B cell (primary cell): ENCODE measurements at regions not wholly inside any gene's neighbourhood (a gene's known extent, or its start where the extent isn't known, plus 50 kb on each side); places are given as distances from the start of the nearest gene placed in this dataset.

Source experiments
- ATAC-seq: fragments of 200-7000 bp; cut with Tn5 transposase; one replicate; pipeline ENCODE4 v1.10.0; 2021; ENCODE audit warnings: low read depth, mild to moderate bottlenecking, moderate number of reproducible peaks, moderate library complexity
- CTCF ChIA-PET: fragments of 350-600 bp; sonication (Branson Sonifier 250); formaldehyde crosslinking; loops from one replicate; lab custom pipeline; 2021; ENCODE audit warnings: antibody characterized with exemption, inconsistent platforms; lab: Charles Lee
- POLR2A ChIA-PET: fragments of 350-600 bp; sonication (Branson Sonifier 250); formaldehyde crosslinking; loops from one replicate; lab custom pipeline; 2021; ENCODE audit warnings: antibody characterized with exemption; lab: Charles Lee
- DNase-seq: peaks from one replicate; pipeline ENCODE4 v3.0.0; 2013
- H2AFZ ChIP-seq: 2 replicates; pipeline ENCODE4 v1.6.1; 2012; ENCODE audit warnings: mild to moderate bottlenecking, low read depth, low read length; ENCODE audit not compliant: insufficient read depth, poor library complexity, severe bottlenecking
- H3K27ac ChIP-seq, 2 donors: 1 replicate in 1 of 2; 2 replicates in 1 of 2; pipeline ENCODE4 v1.5.1; 2012 to 2013; ENCODE audit warnings: low read length in 2 of 2, mild to moderate bottlenecking in 2 of 2, moderate library complexity in 1 of 2
- H3K27me3 ChIP-seq, 4 experiments: fragments of 200-600 bp in 1 of 4; sonication (generic) in 1 of 4; replicated peaks in 1 of 4; 1 replicate in 2 of 4; 2 replicates in 2 of 4; pipeline versions ENCODE4 v1.6.1 to v1.7.0; 2013 to 2016; ENCODE audit warnings: low read length in 3 of 4, mild to moderate bottlenecking in 2 of 4, mixed read lengths in 1 of 4, moderate library complexity in 1 of 4; ENCODE audit not compliant: insufficient read depth in 4 of 4, control insufficient read depth in 3 of 4; ENCODE audit errors: control extremely low read depth in 1 of 4
- H3K36me3 ChIP-seq, 2 experiments: replicated peaks in 1 of 2; 1 replicate in 1 of 2; 2 replicates in 1 of 2; pipeline versions ENCODE4 v1.6.1 to v1.7.1; 2013; ENCODE audit warnings: low read length in 1 of 2; ENCODE audit not compliant: insufficient read depth in 2 of 2, control insufficient read depth in 1 of 2; ENCODE audit errors: control extremely low read depth in 1 of 2, extremely low read depth in 1 of 2
- H3K4me1 ChIP-seq, 2 donors: fragments of 200-600 bp in 1 of 2; sonication (generic) in 1 of 2; 1 replicate in 1 of 2; 2 replicates in 1 of 2; pipeline versions ENCODE4 v1.5.1 to v1.6.1; 2013 to 2017; ENCODE audit warnings: low read length in 2 of 2; ENCODE audit not compliant: control insufficient read depth in 2 of 2, insufficient read depth in 2 of 2
- H3K4me2 ChIP-seq: replicated peaks from 2 replicates; pipeline ENCODE3; 2012; ENCODE audit warnings: mild to moderate bottlenecking, low read depth, low read length; ENCODE audit not compliant: poor library complexity, severe bottlenecking
- H3K4me3 ChIP-seq, 5 experiments: fragments of 200-600 bp in 1 of 5; sonication (generic) in 1 of 5; 1 replicate in 3 of 5; 2 replicates in 2 of 5; pipeline versions ENCODE4 v1.5.1 to v1.7.0; 2011 to 2016; ENCODE audit warnings: low read length in 4 of 5, mild to moderate bottlenecking in 4 of 5, low read depth in 2 of 5, control low read depth in 1 of 5, moderate library complexity in 1 of 5; ENCODE audit not compliant: insufficient read depth in 1 of 5; ENCODE audit errors: control extremely low read depth in 1 of 5, extremely low read depth in 1 of 5
- H3K79me2 ChIP-seq: fragments of 200-600 bp; sonication (generic); one replicate; pipeline ENCODE4 v1.6.0; 2016; ENCODE audit warnings: low read length; ENCODE audit not compliant: control insufficient read depth, insufficient read depth
- H3K9ac ChIP-seq: fragments of 200-600 bp; sonication (generic); 2 replicates; pipeline ENCODE4 v1.6.1; 2017; ENCODE audit warnings: mild to moderate bottlenecking, low read length, moderate library complexity
- H3K9me3 ChIP-seq, 3 donors: one replicate each; pipeline versions ENCODE4 v1.6.1 to v1.7.1; 2013; ENCODE audit warnings: low read length in 2 of 3; ENCODE audit not compliant: control insufficient read depth in 2 of 3, insufficient read depth in 1 of 3; ENCODE audit errors: control extremely low read depth in 1 of 3
- H4K20me1 ChIP-seq: 2 replicates; pipeline ENCODE4 v1.6.0; 2012; ENCODE audit warnings: mild to moderate bottlenecking, low read length; ENCODE audit not compliant: insufficient read depth, control insufficient read depth, poor library complexity, severe bottlenecking
- H3K27ac Mint-ChIP-seq: one replicate; pipeline ENCODE4 v1.8.0; 2021; ENCODE audit warnings: mixed read lengths
- H3K27me3 Mint-ChIP-seq: one replicate; pipeline ENCODE4 v1.8.0; 2021; ENCODE audit warnings: mixed read lengths
- H3K4me1 Mint-ChIP-seq: one replicate; pipeline ENCODE4 v1.8.0; 2021; ENCODE audit warnings: mixed read lengths
- H3K4me3 Mint-ChIP-seq: one replicate; pipeline ENCODE4 v1.8.0; 2021; ENCODE audit warnings: mixed read lengths
- H3K9me3 Mint-ChIP-seq: one replicate; pipeline ENCODE4 v1.8.0; 2022; ENCODE audit warnings: mixed read lengths; ENCODE audit not compliant: insufficient read depth
- EZH2 ChIP-seq: IDR thresholded peaks from 2 replicates; pipeline ENCODE4 v1.6.1; 2012; ENCODE audit warnings: borderline replicate concordance, low read depth, mild to moderate bottlenecking, moderate library complexity, low read length; ENCODE audit not compliant: insufficient read depth, poor library complexity, severe bottlenecking
- WGBS: methylation state at CpG from one replicate; pipeline ENCODE4 v1.1.5; 2013; ENCODE audit warnings: missing lambda C conversion rate; ENCODE audit not compliant: insufficient coverage; 5-methylcytosine and 5-hydroxymethylcytosine counted together
- intact Hi-C: fragments of 100-400 bp; cut with micrococcal nuclease; formaldehyde crosslinking; loops from one replicate; pipeline ENCODE4 v1.10.0; 2022
- TF ChIP-seq, protein P1 (sequence below): fragments of 200-600 bp; IDR thresholded peaks from one replicate; pipeline ENCODE4 v1.8.0; 2022; ENCODE audit warnings: antibody characterized with exemption, mild to moderate bottlenecking

DNA sequence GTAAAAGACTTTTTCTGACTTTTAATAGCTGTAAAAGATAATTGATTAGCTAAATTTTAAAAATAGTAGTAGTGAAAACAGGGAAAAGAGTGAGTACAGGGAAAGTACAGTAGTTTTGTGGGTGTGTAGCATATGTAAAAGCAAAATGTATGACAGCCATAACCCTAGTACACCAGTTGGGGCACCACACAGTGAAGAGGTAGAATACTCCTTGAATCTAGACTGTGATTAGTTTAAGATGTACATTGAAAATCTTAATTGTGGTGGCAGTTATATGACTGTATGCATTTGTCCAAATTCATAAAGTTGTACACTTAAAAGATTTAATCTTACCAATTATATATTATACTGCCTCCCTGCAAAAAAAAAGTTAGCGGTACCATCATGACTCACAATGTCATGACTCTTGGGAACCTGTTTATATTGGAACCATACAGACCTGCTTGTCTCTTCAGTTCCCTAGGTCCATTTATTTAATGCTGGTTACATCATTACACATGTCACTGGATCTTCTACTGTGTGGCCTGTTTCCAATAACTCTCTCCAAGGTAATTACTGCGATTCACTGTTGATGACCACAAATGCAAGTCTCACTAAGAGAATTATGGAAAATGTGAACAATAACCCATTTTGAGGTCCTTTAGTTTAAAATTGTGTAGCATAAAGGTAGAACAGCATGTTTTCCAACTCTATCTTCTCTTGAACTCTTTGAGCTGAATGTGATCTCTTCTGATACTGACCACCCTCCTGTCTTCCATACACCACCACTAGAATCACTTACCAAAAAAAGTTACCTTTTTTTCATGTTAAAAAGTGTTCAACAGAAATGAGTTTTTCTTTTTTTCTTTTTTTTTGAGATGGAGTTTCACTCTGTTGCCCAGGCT, 264.2 kb upstream of the AMIGO2 start:
- H3K4me1 Mint-ChIP-seq, result peaks cover 7% of the 10 kb centered on the region
- no peaks in the 10 kb centered on the region for H3K9me3 ChIP-seq
- H3K27ac Mint-ChIP-seq, result no peak overlapping the region

More for the DNA sequence above, 264.2 kb upstream of the AMIGO2 start:
- Mint-ChIP-seq H3K4me3 (no peak overlapping the region), H3K9me3 (no peaks in the 10 kb centered on the region), H3K27me3 (no peaks in the 10 kb centered on the region)
- Histone ChIP-seq H3K36me3 (no peaks in the 10 kb centered on the region), H3K27ac (no peak overlapping the region), H2AFZ (no peak overlapping the region), H4K20me1 (no peaks in the 10 kb centered on the region), H3K4me2 (no peak overlapping the region), H3K27me3 (no peaks in the 10 kb centered on the region), H3K4me1 (peaks cover 0 to 8% of the 10 kb centered on the region in 2 donors), H3K79me2 (no peaks in the 10 kb centered on the region), H3K4me3 (no peak overlapping the region), H3K9ac (no peak overlapping the region)
- TF ChIP-seq, protein P1, sequence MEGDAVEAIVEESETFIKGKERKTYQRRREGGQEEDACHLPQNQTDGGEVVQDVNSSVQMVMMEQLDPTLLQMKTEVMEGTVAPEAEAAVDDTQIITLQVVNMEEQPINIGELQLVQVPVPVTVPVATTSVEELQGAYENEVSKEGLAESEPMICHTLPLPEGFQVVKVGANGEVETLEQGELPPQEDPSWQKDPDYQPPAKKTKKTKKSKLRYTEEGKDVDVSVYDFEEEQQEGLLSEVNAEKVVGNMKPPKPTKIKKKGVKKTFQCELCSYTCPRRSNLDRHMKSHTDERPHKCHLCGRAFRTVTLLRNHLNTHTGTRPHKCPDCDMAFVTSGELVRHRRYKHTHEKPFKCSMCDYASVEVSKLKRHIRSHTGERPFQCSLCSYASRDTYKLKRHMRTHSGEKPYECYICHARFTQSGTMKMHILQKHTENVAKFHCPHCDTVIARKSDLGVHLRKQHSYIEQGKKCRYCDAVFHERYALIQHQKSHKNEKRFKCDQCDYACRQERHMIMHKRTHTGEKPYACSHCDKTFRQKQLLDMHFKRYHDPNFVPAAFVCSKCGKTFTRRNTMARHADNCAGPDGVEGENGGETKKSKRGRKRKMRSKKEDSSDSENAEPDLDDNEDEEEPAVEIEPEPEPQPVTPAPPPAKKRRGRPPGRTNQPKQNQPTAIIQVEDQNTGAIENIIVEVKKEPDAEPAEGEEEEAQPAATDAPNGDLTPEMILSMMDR, result no peak
- no peak for TF ChIP-seq EZH2
- ChIA-PET CTCF (interaction anchor here (0.9 kb wide), 1 partner anchor 53 kb away, joined by 3 read pairs; no protein-coding TSS in a partner anchor), POLR2A (no interaction called here)
- ATAC-seq, result no peak
- WGBS, result 100% methylated on average over 1 of the region's 2 CpGs
- intact Hi-C loops, result no loop called here
- no peak for DNase-seq
